GM18907 (cell line): ENCODE measurements at regions not wholly inside any gene's neighbourhood (a gene's known extent, or its start where the extent isn't known, plus 50 kb on each side); places are given as distances from the start of the nearest gene placed in this dataset.

Experiments
- ATAC-seq: cut with Tn5 transposase; IDR thresholded peaks from one replicate; pipeline ENCODE4 v1.9.1; 2021; ENCODE audit warnings: mild to moderate bottlenecking, moderate library complexity; ENCODE audit not compliant: unreplicated experiment

GRCh38 chr5:77948476-77948875 lies 172.3 kb upstream of the TBCA start:
- no peak for ATAC-seq

GRCh38 chr5:77947041-77947428 lies 170.9 kb upstream of the TBCA start:
- no peak for ATAC-seq

DNA sequence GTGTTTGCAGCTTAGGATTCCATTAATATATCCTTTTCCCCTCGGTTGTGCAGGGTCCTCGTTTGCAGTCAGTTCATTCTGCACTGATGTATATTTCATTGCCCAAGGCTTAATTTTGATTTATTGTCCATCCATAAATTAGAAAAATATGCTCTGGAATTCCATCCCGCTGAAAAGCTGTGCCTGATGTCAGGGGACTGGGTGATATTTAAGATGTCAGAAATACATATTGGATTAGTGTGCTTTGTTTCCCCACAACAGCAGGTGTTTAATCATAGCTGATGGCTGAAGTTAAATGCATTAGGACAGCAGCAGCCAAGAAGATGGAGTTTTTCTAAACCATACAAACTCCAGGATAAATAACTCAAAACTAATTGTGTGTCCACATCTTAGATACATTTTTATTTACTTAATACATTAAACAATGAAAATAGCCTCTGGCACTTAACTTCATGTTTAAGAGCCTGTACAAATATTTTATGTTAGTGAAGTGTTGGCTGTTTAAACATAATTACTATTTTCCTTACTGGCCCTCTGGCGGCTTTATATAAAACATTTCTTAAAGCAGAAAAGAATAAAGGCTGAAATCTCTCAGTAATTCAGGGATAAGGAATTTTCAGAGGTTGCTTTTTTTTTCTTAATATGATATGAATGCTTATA lies 170.4 kb upstream of the TBCA start:
- no peak for ATAC-seq

DNA sequence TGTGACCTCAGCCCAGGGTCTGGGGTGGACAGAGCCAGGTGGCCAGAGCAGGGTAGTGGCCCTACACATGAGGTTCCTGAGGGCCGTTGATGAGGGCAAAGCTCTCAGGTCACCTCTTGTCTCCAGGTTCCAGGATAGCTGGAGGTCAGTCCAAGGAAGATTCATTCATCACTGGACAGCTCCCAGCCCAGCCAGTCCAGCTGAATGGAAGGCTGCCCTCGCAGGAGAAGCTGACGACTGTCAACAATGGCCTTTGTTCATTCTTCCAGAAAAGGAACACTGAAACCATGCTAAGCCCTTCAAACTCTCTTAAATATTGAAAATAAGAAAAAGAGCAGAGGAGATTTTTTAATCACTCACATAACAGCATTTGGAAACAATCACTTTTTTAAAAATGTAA lies 169.7 kb upstream of the TBCA start:
- no peak for ATAC-seq

- no peak for ATAC-seq
These were observed 168.7 kb upstream of the TBCA start for GRCh38 chr5:77944757-77945340.

DNA sequence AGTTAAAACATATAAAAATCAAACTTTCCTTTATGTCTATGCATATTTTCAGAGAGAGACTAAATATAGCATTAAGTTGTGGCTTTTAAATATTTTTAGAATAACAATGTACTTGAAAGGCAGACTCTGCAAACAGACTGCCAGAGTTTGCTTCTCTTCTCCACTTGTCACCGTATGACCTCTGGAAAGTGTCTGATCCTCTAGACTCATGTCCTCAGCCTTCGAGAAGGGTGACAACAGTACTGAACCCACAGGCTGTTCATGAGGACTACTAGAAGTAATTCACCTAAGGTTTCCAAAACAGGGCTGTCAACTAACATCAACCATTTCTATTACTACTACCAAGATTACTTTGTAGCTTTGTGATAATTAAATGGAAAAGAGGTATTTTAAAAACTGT lies 167.7 kb upstream of the TBCA start:
- ATAC-seq = no peak

DNA sequence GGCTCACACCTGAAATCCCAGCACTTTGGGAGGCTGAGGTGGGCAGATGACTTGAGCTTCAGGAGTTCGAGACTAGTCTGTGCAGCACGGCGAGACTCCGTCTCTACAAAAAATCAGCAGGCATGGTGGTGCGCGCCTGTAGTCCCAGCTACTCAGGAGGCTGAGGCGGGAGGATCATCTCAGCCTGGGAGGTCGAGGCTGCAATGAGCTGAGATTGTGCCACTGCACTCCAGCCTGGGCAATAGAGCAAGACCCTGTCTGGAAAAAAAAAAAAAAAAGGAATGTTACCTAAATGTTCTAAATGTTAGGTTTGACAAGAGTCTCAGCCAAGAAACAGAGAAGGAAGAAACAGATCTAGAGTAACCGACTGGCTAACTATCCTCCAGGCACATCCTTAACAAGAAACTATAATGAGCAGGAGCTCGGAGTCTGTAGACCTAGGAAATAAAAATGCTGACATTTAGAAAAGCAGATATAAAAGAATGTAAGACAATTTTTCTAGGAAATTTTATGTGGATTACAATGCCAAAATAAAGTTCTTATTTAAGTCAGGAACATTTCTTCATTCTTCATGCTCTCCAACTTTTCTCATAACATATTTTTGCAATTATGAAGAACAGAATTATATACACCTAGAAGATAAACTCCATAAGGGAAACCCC lies 166.6 kb upstream of the TBCA start:
- ATAC-seq = no peak

GRCh38 chr5:77937015-77937908 lies 161.1 kb upstream of the TBCA start:
- ATAC-seq = peak; percentile 86

DNA sequence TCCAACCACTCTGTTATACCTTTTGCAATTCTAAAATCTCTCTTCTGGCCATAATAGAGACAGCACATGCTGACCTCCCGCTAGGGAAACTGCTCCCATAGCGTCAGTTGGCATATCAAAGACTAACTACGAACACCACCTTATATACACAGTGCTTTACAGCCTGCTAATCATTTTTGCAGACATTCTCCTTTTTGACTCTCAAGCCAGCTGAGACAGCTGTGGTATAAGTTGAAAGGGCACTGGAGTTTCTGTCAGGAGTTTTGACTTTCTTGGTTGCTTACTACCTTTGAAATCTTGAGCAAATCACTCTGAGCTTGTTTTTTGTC lies 160.2 kb upstream of the TBCA start:
- peak; percentile 29 for ATAC-seq

DNA sequence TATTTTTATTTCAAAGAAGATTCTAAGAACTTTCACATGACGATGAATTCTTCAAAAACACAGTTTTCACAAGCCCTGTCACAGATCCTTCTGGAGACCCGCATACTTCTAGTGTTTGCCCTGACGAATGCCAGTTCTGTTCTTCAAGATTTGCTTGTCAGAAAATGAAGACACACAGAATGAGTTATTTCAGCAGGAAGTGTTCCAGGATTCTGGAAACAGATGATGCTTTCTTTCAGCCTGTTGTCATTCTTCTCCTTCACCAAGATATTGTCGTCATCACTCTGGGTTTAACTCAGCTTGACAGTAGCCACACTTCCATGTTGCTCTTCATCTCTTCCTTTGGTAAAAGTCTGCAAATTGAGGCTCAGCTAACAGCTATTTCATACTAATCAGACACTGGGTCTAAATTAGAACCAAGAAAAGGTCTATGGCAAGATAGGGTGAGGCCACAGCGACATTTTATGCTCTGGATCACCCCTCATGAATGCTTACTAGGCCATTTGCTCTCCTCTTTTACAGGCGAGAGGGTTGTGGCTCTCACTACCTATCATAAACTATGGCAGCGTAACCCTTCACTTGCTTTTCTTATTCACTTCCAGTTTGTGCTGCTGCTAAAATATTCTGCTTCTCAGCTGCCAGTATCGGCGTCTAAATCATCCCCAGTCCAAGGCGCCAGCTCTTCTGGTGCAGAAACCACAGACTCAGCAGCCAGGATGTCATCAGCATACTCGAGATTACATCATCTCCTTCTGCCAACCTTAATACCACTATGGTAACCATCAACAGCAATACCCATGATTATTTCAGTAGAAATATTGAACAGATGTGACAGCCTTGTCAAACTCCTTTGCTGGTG lies 159.6 kb upstream of the TBCA start:
- peak; percentile 69 for ATAC-seq

GRCh38 chr5:77928776-77929300 lies 152.7 kb upstream of the TBCA start:
- no peak for ATAC-seq

GRCh38 chr5:77926337-77926736 lies 150.2 kb upstream of the TBCA start:
- no peak for ATAC-seq

DNA sequence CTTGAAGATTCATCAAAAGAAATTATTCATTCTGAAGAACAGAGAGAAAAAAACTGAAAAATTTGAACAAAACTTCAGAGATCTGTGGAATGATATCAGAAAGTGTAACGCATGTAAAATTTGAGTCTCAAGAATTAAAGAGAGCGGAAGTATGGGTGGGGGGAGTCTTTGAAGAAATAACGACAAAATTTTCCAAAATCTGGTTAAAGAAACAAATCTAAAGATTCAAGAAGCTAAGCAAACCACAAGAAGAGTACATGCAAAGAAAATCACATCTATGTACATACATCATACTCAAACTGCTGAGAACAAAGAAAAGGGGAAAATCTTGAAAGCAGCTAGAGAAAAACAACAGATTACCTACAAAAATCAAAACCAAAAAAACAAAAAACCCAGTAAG lies 149.4 kb upstream of the TBCA start:
- ATAC-seq = no peak

- ATAC-seq = no peak
These were observed 147.9 kb upstream of the TBCA start for GRCh38 chr5:77924081-77924480.

DNA sequence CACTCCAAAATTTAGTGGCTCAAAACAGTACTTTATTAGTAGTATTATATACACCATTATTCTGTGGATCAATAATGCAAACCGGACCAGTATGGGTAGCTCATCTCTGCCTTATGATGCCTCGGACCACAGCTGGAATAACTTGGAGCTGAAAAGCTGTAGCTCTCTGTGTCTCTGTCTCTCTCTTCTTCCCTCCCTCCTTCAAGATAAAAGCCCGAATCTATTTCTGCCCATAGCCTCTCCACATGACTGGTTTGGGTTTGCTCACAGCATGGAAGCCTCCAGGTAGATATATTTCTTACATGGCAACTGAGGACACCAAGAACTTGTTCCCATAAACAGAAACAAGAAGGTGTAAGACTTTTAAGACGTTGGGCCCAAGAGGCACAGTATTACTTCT lies 147.5 kb upstream of the TBCA start:
- no peak for ATAC-seq

- ATAC-seq = no peak
These were observed 145.1 kb upstream of the TBCA start for GRCh38 chr5:77921094-77921768.

DNA sequence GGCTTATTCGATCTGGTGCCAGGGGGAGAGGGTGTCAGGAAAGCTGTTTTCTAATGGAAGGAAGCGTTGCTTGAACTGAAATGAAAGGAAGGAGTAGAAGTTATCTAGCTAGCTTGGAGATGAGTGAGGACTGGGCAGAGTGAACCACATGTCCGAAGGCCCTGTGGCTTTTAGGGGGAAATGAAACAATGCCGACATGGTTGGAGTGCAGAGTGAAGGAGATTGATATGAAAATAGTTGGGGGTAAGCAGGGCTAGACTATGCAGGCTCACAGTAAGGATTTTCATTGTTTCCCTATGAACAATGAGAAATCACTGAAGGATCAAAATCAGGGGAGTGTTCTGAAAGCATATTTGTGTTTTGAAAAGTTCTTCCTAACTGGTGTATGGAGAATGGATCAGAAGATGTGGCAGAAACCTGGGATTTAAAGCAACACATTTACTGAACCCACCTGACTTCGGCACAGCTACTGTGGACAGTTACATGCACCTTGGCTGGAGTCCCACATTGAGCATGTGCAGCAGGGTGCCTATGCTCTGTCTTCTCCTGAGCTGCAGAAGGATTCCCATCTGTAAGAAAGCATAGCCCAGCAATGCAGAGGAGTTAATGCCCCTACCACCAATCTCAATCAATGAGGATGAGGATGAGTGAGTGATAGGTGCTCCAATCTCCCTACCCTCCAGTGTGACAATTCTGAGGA lies 144.4 kb upstream of the TBCA start:
- no peak for ATAC-seq

GRCh38 chr5:77915346-77915745 lies 139.2 kb upstream of the TBCA start:
- no peak for ATAC-seq

GRCh38 chr5:77912721-77913120 lies 136.6 kb upstream of the TBCA start:
- ATAC-seq = no peak
